ENCODE measurements at regions not wholly inside any gene's neighbourhood (a gene's known extent, or its start where the extent isn't known, plus 50 kb on each side); places are given as distances from the start of the nearest gene placed in this dataset.

GRCh38 chr10:85060944-85061343 lies 732.6 kb downstream of the CCSER2 start:
- no peak for TF ChIP-seq CTCF (IDR thresholded peaks at IDR 0.05; ENCODE audit: poor library complexity)
- no peak for TF ChIP-seq EZH2 (IDR thresholded peaks at IDR 0.05; ENCODE audit: borderline replicate concordance)
- no peak for TF ChIP-seq EZH2phosphoT487 (IDR thresholded peaks at IDR 0.05; ENCODE audit: low read depth, severe bottlenecking, unreplicated experiment)
